ENCODE measurements at regions not wholly inside any gene's neighbourhood (a gene's known extent, or its start where the extent isn't known, plus 50 kb on each side); places are given as distances from the start of the nearest gene placed in this dataset.

DNA sequence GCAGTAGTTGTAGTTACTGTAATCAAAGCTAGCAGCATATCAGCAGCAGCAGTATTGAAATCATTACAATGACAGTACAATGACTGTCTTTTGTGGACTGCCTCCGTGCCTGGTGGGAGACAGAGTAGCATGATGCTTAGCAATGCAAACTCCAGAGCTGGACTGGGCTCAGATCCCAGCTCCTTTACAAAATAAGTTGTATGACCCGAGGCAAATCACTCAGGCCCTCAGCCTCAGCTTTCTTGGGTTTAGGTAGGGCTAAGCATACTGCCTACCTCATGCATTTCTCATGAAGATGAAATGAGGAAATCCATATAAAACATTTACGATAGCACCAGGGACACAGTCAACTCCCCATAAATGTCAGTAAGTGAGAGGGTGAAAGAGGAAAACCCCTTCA, 170.7 kb downstream of the TTC32 start:
- H3K27me3 ChIP-seq (replicated peaks; ENCODE audit: control insufficient read depth, insufficient read depth, low read length) = no peaks in the 10 kb centered on the region; the same call in 1 of the 2 replicates
- no peak for DNase-seq (ENCODE audit: extremely low read depth, insufficient read length)
- TF ChIP-seq, protein P1, sequence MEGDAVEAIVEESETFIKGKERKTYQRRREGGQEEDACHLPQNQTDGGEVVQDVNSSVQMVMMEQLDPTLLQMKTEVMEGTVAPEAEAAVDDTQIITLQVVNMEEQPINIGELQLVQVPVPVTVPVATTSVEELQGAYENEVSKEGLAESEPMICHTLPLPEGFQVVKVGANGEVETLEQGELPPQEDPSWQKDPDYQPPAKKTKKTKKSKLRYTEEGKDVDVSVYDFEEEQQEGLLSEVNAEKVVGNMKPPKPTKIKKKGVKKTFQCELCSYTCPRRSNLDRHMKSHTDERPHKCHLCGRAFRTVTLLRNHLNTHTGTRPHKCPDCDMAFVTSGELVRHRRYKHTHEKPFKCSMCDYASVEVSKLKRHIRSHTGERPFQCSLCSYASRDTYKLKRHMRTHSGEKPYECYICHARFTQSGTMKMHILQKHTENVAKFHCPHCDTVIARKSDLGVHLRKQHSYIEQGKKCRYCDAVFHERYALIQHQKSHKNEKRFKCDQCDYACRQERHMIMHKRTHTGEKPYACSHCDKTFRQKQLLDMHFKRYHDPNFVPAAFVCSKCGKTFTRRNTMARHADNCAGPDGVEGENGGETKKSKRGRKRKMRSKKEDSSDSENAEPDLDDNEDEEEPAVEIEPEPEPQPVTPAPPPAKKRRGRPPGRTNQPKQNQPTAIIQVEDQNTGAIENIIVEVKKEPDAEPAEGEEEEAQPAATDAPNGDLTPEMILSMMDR (IDR thresholded peaks at IDR 0.05; ENCODE audit: insufficient read depth, low read length, poor library complexity, severe bottlenecking) = no peak
- no peak overlapping the region for H3K4me3 ChIP-seq (replicated peaks; ENCODE audit: low read depth, low read length)
- H3K36me3 ChIP-seq (ENCODE audit: control insufficient read depth, insufficient read depth, low read length) = no peaks in the 10 kb centered on the region

GRCh38 chr2:19728125-19728524, 173.7 kb downstream of the TTC32 start:
- TF ChIP-seq, protein P1 (IDR thresholded peaks at IDR 0.05; ENCODE audit: insufficient read depth, low read length, poor library complexity, severe bottlenecking) = no peak
- H3K27me3 ChIP-seq (replicated peaks; ENCODE audit: control insufficient read depth, insufficient read depth, low read length) = no peaks in the 10 kb centered on the region; the same call in 1 of the 2 replicates
- no peaks in the 10 kb centered on the region for H3K36me3 ChIP-seq (ENCODE audit: control insufficient read depth, insufficient read depth, low read length)
- no peak for DNase-seq (ENCODE audit: extremely low read depth, insufficient read length)
- H3K4me3 ChIP-seq (replicated peaks; ENCODE audit: low read depth, low read length) = no peak overlapping the region

DNA sequence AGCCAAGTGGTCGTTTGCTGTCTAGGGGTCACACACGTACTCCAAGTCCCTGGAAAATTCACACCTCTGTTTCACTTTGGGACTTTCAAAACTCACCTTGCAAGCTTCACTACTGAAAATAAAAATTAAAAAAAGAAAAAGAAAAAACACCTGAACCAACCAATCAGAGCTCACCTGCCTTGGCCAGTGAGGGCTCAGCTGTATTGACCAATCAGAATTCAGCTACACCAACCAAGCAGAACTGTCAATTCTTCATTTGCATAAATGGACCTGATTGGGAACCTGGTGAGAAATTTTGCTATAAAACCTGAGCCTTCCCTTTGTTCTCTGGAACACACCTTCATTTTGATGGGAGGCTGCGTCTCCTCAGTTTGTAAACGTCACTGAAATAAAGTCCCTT, 176.4 kb downstream of the TTC32 start:
- Histone ChIP-seq H3K36me3 (ENCODE audit: control insufficient read depth, insufficient read depth, low read length) (no peaks in the 10 kb centered on the region), H3K4me3 (replicated peaks; ENCODE audit: low read depth, low read length) (no peak overlapping the region), H3K27me3 (replicated peaks; ENCODE audit: control insufficient read depth, insufficient read depth, low read length) (no peaks in the 10 kb centered on the region; the same call in 1 of the 2 replicates)
- no peak for DNase-seq (ENCODE audit: extremely low read depth, insufficient read length)
- TF ChIP-seq, protein P1 (IDR thresholded peaks at IDR 0.05; ENCODE audit: insufficient read depth, low read length, poor library complexity, severe bottlenecking) = no peak

GRCh38 chr2:19723021-19723420, 178.8 kb downstream of the TTC32 start:
- Histone ChIP-seq H3K36me3 (ENCODE audit: control insufficient read depth, insufficient read depth, low read length) (no peaks in the 10 kb centered on the region), H3K4me3 (replicated peaks; ENCODE audit: low read depth, low read length) (no peak overlapping the region), H3K27me3 (replicated peaks; ENCODE audit: control insufficient read depth, insufficient read depth, low read length) (no peaks in the 10 kb centered on the region; the same call in 1 of the 2 replicates)
- TF ChIP-seq, protein P1 (IDR thresholded peaks at IDR 0.05; ENCODE audit: insufficient read depth, low read length, poor library complexity, severe bottlenecking) = no peak
- no peak for DNase-seq (ENCODE audit: extremely low read depth, insufficient read length)

DNA sequence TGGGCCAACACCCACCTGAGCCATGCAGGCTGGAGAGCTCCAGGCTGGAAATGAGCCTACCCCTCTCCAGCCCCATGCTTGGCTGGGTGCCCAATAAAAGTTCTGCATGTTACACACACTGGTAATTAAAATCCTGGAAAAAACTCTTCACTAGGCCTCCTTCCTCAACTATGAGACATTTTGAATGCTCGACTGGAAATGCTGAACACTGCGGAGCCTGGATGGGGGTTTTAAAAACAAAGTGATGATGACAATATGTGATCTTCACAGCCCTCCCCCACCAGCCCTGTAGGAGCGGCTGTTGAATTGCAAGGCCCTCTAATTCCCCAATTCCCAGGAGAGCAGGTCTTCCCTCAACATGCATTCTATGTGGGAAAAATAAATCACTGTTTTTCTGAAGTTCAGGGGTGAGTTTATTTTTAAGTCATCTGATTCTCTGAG, 179.2 kb downstream of the TTC32 start:
- TF ChIP-seq, protein P1 (IDR thresholded peaks at IDR 0.05; ENCODE audit: insufficient read depth, low read length, poor library complexity, severe bottlenecking) = no peak
- no peaks in the 10 kb centered on the region; the same call in 1 of the 2 replicates for H3K27me3 ChIP-seq (replicated peaks; ENCODE audit: control insufficient read depth, insufficient read depth, low read length)
- H3K4me3 ChIP-seq (replicated peaks; ENCODE audit: low read depth, low read length) = no peak overlapping the region
- H3K36me3 ChIP-seq (ENCODE audit: control insufficient read depth, insufficient read depth, low read length) = no peaks in the 10 kb centered on the region
- no peak for DNase-seq (ENCODE audit: extremely low read depth, insufficient read length)

GRCh38 chr2:19720306-19720705, 181.5 kb downstream of the TTC32 start:
- H3K4me3 ChIP-seq (replicated peaks; ENCODE audit: low read depth, low read length) = no peak overlapping the region
- no peaks in the 10 kb centered on the region for H3K36me3 ChIP-seq (ENCODE audit: control insufficient read depth, insufficient read depth, low read length)
- DNase-seq (ENCODE audit: extremely low read depth, insufficient read length) = no peak
- H3K27me3 ChIP-seq (replicated peaks; ENCODE audit: control insufficient read depth, insufficient read depth, low read length) = no peaks in the 10 kb centered on the region
- TF ChIP-seq, protein P1 (IDR thresholded peaks at IDR 0.05; ENCODE audit: insufficient read depth, low read length, poor library complexity, severe bottlenecking) = no peak
